Islet precursor cell (in vitro differentiated cells): ENCODE measurements at regions not wholly inside any gene's neighbourhood (a gene's known extent, or its start where the extent isn't known, plus 50 kb on each side); places are given as distances from the start of the nearest gene placed in this dataset.
"Not testable (repeated sequence)": the region's sequence is repeated elsewhere in the genome, so short reads cannot be mapped to it uniquely, and the experiment has no call there.

ENCODE experiments used
- DNase-seq: peaks from one replicate; pipeline ENCODE4 v3.0.0-alpha.2; 2018

DNA sequence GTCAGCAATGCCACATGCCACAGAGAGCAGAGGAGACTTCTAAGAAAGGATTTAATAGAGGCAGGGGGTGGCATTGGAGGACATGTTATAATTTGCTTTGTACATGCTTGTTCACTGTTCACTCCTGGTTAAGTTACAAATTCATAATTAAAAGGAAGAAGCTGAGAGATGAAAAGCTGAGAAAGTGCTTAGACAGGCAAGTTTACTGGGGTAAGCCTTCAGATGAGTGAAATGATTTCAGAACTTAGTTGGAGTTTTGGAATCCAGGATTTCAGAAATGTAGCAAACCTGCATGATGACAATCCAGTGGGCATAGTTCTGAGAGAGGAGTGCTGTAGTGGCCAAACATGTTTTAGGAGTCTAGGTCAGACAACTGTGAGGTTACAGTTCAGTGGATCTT lies 67.3 kb upstream of the FBXO33 start:
- no peak for DNase-seq

- not testable (repeated sequence) for DNase-seq
These were observed 65.4 kb upstream of the FBXO33 start for GRCh38 chr14:39497677-39498076.

- no peak for DNase-seq
These were observed 60.0 kb upstream of the FBXO33 start for GRCh38 chr14:39492267-39492666.

DNA sequence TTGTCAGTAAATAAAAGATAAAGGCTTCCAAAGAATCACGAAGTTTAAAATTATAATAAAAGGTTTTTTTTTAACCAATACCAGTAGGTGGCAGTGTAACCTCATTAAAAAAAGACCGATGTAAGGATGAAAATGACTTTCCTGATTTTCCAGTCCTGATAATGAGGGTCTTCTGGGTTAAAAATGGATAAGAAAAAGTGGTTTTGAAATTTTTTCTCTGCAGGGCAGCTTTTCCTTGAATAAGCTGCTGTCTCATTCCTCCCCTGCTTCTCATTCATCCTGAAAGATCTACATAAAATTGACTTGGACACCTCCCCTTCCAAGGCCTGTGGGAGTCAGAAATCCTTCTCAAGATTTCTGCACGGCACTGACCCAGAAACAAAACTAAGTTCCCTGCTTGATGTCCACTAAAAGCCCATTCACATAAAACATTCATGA lies 58.9 kb upstream of the FBXO33 start:
- no peak for DNase-seq

GRCh38 chr14:39488600-39488999 lies 56.4 kb upstream of the FBXO33 start:
- peak; percentile 64 for DNase-seq

DNA sequence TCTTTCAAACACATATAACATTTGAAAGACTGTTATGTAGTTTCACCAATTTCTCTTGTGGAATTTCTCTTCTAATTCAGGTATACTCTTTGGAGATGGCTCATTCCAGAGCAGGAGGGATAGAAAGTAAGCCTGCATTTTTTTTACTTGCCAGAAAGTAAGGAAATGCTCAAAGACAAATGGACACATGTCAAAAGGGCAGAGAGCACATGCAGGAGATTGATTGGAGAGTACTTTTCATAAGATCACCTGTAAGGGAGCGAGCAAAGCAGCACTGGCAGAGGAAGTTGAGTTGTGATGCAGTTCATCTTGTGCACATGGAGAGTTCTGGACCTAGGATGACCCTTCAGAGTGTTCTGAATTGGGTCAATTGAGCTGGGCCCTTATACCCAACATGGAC lies 51.4 kb upstream of the FBXO33 start:
- no peak for DNase-seq
